ENCODE measurements at regions not wholly inside any gene's neighbourhood (a gene's known extent, or its start where the extent isn't known, plus 50 kb on each side); places are given as distances from the start of the nearest gene placed in this dataset.

GRCh38 chr15:31151301-31152233, 50.0 kb upstream of the TRPM1 start:
- DNase-seq = no peak

GRCh38 chr15:31153531-31153930, 52.0 kb upstream of the TRPM1 start:
- no peak for DNase-seq

- DNase-seq = peak; percentile 5
Observed at GRCh38 chr15:31155151-31155550, 53.6 kb upstream of the TRPM1 start.

DNA sequence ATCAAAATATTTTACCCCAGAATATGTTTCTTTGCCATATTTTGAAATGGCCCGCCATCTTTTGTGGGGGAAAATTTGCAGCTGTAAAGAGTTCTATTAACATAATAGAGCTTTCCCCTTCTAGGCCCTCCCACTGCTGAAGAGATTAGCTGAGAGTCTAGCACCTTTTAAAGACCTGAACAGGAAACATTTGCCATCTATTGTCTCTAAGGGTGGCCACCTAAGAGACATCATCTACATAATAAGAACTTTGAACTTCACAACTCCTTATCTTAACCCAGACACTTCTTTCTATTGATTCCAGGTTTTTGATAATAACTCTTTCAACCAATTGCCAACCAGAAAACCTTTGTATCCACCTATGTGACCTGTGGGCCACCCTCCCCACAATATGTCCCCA, 54.7 kb upstream of the TRPM1 start:
- no peak for DNase-seq

GRCh38 chr15:31156808-31157207, 55.3 kb upstream of the TRPM1 start:
- no peak for DNase-seq

- no peak for DNase-seq
Observed at GRCh38 chr15:31157644-31158069, 56.1 kb upstream of the TRPM1 start.

DNA sequence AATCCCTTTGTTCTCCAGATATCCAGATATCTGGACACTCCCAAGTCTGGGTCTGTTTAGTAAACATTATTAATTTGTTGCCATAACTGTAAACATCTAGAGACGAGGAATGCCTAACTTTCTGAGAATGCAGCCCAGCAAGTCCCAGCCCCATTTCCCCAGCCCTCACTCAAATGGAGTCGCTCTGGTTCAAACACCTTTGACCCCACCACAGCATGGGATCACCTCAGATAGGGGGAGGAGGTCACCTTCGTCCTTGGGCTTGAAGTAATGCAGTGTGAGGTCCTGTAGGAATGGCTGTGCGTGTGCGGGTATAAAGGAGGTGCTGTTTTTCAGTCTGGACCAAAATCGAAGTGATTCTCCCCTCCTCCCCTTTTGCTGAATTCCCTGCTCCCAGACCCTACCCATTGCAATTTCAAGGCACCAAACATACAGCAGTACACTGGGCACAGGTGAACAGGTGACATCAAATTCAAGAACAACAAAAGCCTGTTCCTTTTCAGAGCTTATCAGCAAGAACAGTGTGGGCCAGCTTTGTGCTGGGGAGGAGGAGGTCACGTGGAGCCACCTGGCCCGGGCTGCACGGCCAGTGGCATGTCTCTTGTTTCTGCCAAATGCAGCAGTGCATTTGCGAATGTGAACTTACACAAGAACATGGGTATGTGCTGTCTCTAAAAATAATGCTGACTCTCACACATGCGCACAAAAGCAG, 57.5 kb upstream of the TRPM1 start:
- DNase-seq = no peak

DNA sequence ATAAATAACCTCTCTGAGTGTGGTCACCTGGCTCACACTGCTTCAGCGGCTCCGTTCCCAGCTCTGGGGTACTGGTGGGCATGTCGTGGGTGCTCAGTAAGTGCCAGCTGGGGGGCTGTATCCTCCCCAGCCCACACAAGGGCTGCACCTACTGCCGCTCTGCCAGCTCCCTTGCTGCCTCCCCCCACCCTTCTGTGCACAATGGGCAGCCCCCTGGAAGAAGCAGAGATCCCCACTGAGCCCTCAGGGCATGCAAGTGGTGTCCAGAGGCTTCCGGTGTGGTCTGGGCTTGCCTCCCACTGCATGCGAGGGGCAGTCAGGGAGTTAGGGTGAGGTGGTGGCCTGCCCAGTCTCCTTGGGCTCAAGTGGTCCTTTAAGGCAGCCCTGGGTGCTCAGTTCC, 58.3 kb upstream of the TRPM1 start:
- no peak for DNase-seq

DNA sequence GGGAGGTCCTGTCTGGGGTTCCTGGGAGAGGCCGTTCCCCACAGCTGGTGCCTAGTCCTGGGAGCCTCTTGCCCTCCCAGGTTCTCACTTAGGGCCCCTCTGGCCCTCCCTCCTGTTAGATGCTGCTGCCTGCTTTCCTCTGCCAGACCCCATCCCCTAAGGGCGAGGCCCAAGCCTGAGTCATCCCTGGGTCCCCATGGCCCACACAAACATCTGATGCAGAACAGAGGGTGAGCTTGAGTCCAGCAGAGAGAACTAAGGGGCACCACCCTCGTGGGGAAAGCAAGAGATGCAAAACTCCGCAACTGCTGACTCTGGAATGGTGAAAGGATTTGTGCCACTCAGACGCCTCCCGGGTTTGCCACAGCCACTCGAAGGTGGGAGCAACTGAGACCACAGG, 58.8 kb upstream of the TRPM1 start:
- DNase-seq = no peak

GRCh38 chr15:31160740-31161495, 59.4 kb upstream of the TRPM1 start:
- no peak for DNase-seq

DNA sequence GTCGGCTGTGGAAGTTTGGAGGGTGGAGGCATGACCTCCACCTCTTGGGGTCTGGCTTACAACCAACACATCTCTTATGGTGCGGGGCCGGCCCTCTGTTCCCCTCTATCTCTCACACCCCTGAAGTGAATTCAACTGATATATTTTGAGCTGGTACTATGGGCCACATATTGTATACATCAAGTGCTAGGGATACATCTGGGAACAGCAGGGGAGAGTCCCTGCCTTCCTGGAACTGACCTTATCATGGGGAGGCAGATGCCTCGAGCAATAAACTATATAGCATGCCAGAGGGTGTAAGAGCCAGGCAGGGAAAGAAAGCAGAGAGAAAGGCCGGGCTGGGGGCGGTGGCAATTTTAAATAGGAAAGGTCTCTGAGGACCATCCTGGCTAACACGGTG, 60.4 kb upstream of the TRPM1 start:
- DNase-seq = peak; percentile 53

DNA sequence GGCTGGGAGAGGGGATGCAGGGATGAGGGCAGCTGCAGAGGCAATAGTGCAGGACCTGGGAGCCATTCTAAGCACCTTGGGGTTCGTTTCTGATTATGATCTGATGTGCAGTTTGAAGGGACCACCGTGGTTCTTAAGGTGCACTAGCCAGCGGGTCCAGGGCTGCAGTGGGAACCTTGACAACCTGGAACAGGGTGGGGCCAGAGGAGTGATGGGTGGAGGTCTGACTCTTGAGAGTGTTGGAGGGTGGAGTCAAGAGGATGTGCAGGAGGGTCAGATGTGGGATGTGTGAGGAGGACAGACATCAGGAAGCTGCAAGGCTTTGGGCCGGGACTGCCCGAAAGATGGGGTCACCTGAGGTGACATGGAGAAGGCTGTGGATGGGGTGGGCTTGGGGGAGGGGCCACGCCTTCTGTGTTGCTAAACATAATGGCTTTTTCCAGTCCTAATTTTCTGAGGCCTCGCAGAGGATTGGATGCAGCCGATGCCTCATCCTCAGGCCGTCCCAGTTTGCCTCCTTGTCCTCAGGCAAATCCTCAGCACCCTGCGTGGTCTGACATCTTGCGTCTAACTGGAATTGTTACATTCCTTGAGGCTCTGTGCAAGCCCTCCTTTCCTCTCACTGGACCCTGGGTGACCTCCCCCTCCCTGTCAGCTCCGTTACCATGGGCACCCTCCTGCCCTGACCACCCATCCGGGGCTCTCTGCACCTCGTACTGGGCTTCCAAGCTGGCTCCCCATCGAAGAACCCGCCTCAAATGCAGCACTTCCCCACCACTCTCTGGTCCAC, 61.4 kb upstream of the TRPM1 start:
- DNase-seq = no peak

DNA sequence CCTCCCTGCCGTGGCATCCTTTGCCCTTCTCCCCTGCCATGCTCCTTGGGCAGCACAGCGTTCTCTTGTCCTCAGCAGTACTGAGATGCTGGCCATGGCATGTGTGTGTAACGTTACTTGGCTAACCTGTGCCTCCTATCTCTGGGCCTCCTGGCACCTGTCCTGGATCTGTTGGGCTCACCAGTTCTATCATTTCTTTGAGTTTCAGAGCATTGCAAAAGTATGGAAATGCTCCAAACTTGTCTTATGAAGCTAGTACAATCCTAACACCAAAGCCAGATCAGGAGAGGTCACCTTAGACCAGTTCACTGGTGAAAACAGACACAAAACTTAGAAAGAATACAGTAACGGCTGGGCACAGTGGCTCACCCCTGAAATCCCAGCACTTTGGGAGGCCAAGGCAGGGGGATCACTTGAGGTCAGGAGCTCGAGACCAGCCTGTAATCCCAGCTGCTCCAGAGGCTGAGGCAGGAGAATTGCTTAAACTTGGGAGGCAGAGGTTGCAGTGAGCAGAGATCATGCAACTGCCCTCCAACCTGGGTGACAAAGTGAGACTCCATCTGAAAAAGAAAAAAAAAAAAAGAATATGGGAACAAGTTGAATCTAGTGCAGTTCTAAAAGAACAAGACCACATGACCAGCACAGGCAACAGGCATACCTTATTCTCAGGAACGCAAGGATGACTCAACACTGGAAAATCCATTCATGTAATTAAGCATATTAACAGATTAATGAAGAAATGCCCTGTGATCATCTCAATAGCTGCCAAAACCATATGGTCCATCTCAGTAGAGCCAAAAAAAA, 62.4 kb upstream of the TRPM1 start:
- no peak for DNase-seq

DNA sequence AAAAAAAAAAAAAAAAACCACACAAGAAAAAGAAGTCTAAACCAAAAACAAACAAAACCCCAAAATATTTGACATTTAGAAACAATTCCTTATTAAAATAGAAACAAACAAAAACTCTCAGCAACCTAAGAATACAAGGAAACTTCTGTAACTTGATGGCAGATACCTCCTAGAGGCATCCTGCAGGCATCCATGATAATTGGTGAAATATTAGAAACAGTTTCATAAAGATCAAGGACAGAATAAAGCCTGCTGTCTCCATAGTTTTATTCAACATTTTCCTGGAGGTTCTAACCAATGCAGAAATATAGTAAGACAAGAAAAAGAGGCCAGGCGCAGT, 63.0 kb upstream of the TRPM1 start:
- DNase-seq = no peak

- no peak for DNase-seq
Observed at GRCh38 chr15:31169558-31169957, 68.0 kb upstream of the TRPM1 start.

DNA sequence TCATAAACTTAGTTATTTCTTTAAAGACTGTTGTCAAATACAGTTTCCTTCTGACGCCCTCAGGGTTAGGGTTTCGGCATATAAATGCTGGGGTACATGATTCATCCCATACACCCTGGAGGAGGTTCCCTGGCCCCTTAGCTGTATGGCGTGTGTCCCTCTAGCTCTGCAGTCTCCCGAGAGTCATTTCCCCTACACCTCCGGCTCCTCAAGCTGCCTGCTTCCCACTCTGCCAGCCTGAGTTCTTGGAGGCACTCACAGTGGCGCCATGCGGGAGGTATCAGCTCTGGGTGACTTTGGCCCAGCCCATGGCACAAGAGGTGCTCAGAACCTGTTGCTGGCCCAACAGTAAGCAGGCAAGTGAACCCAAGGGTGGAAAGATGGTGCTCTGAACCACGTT, 70.2 kb upstream of the TRPM1 start:
- DNase-seq = no peak

GRCh38 chr15:31172606-31173005, 71.1 kb upstream of the TRPM1 start:
- no peak for DNase-seq

GRCh38 chr15:31173790-31174450, 72.4 kb upstream of the TRPM1 start:
- DNase-seq = no peak

- no peak for DNase-seq
Observed at GRCh38 chr15:31175484-31175883, 74.0 kb upstream of the TRPM1 start.

GRCh38 chr15:31177951-31178350, 76.4 kb upstream of the TRPM1 start:
- no peak for DNase-seq

DNA sequence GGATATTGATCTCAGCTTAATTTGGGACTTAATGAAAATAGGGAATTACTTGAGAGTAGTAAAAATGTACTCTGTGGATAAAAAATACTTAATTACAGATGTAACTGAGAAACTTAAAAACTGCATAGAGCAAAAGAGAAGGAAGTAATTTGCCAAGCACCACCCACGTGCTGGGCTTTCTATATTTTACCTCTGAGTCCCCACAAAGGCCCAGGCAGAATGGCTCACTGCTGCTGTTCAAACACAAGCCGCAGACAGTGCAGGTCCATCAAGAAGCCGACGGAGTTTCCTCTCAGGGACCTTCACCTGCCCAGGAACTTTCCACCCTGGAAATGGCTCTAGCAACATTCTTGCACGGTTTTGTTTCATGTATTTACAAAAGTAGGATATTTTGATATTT, 77.2 kb upstream of the TRPM1 start:
- no peak for DNase-seq

All from OCI-M1 (cell line).